Uterus (tissue), 2 donors: ENCODE measurements at regions not wholly inside any gene's neighbourhood (a gene's known extent, or its start where the extent isn't known, plus 50 kb on each side); places are given as distances from the start of the nearest gene placed in this dataset.

Experiments used
- CTCF ChIP-seq, 4 experiments: fragments of 200-600 bp in 2 of 4; fragments of 450-650 bp in 2 of 4; sonication (generic) in 2 of 4; IDR thresholded peaks; one replicate each; pipeline ENCODE4 v1.5.1; 2016 to 2019; ENCODE audit warnings: antibody characterized with exemption in 4 of 4, mild to moderate bottlenecking in 2 of 4, moderate library complexity in 1 of 4
- POLR2A ChIP-seq, 2 donors: fragments of 450-650 bp; IDR thresholded peaks; one replicate each; pipeline ENCODE4 v1.6.1; 2016; ENCODE audit warnings: antibody characterized with exemption in 2 of 2, mild to moderate bottlenecking in 1 of 2, moderate library complexity in 1 of 2

- TF ChIP-seq CTCF (IDR thresholded peaks at IDR 0.05) = no peak
- TF ChIP-seq POLR2A (IDR thresholded peaks at IDR 0.05) = no peak
These were observed 84.9 kb upstream of the RPH3AL start for GRCh38 chr17:437545-437944.
